ENCODE measurements at regions not wholly inside any gene's neighbourhood (a gene's known extent, or its start where the extent isn't known, plus 50 kb on each side); places are given as distances from the start of the nearest gene placed in this dataset.
"Not testable (repeated sequence)": the region's sequence is repeated elsewhere in the genome, so short reads cannot be mapped to it uniquely, and the experiment has no call there.

- ATAC-seq (ENCODE audit: insufficient read depth, low FRiP score) (no peak), DNase-seq (no peak)
- Histone ChIP-seq H3K4me3 (no peak overlapping the region), H3K9ac (ENCODE audit: insufficient read depth in 1 of 2, low read length in 2 of 2) (no peak overlapping the region), H3K27ac (ENCODE audit: low read depth in 1 of 2, low read length in 1 of 2) (no peak overlapping the region), H3K27me3 (ENCODE audit: control insufficient read depth in 3 of 3, insufficient read depth in 3 of 3, low read length in 2 of 3) (no peaks in the 10 kb centered on the region), H3K4me1 (ENCODE audit: control insufficient read depth in 5 of 5, insufficient read depth in 5 of 5, low read length in 5 of 5) (no peaks in the 10 kb centered on the region), H3K9me3 (ENCODE audit: control insufficient read depth in 4 of 4, insufficient read depth in 3 of 4, low read length in 3 of 4) (peaks cover 0 to 2% (median 0%) of the 10 kb centered on the region in 4 donors), H3K36me3 (ENCODE audit: control insufficient read depth in 4 of 4, insufficient read depth in 4 of 4, low read length in 4 of 4) (no peaks in the 10 kb centered on the region)
- TF ChIP-seq CTCF (IDR thresholded peaks at IDR 0.05; ENCODE audit: control extremely low read depth, extremely low read depth) = no peak
- WGBS, 2 donors = 23 to 50% methylated on average over 1 of the region's 1 CpG
These were observed 84.2 kb upstream of the WDFY3 start for GRCh38 chr4:85050736-85051135.

- DNase-seq = no peak
- no peak for TF ChIP-seq CTCF (IDR thresholded peaks at IDR 0.05; ENCODE audit: control extremely low read depth, extremely low read depth)
- Histone ChIP-seq H3K4me3 (no peak overlapping the region), H3K27me3 (ENCODE audit: control insufficient read depth in 3 of 3, insufficient read depth in 3 of 3, low read length in 2 of 3) (no peaks in the 10 kb centered on the region), H3K9ac (ENCODE audit: insufficient read depth in 1 of 2, low read length in 2 of 2) (no peak overlapping the region), H3K4me1 (ENCODE audit: control insufficient read depth in 5 of 5, insufficient read depth in 5 of 5, low read length in 5 of 5) (no peaks in the 10 kb centered on the region), H3K27ac (ENCODE audit: low read depth in 1 of 2, low read length in 1 of 2) (no peak overlapping the region), H3K9me3 (ENCODE audit: control insufficient read depth in 4 of 4, insufficient read depth in 3 of 4, low read length in 3 of 4) (peaks cover 0 to 2% (median 0%) of the 10 kb centered on the region in 4 donors), H3K36me3 (ENCODE audit: control insufficient read depth in 4 of 4, insufficient read depth in 4 of 4, low read length in 4 of 4) (no peaks in the 10 kb centered on the region)
- no peak for ATAC-seq (ENCODE audit: insufficient read depth, low FRiP score)
- WGBS, 2 donors = 41 to 53% methylated on average over 2 of the region's 2 CpGs
These were observed 85.0 kb upstream of the WDFY3 start for GRCh38 chr4:85051526-85051925.

GRCh38 chr4:85054925-85055324 lies 88.4 kb upstream of the WDFY3 start:
- H3K4me1 ChIP-seq (ENCODE audit: control insufficient read depth in 5 of 5, insufficient read depth in 5 of 5, low read length in 5 of 5); H3K9me3 ChIP-seq (ENCODE audit: control insufficient read depth in 4 of 4, insufficient read depth in 3 of 4, low read length in 3 of 4); H3K27me3 ChIP-seq (ENCODE audit: control insufficient read depth in 3 of 3, insufficient read depth in 3 of 3, low read length in 2 of 3); DNase-seq; H3K36me3 ChIP-seq (ENCODE audit: control insufficient read depth in 4 of 4, insufficient read depth in 4 of 4, low read length in 4 of 4); H3K4me3 ChIP-seq; ATAC-seq (ENCODE audit: insufficient read depth, low FRiP score); H3K9ac ChIP-seq (ENCODE audit: insufficient read depth in 1 of 2, low read length in 2 of 2); H3K27ac ChIP-seq (ENCODE audit: low read depth in 1 of 2, low read length in 1 of 2): not testable (repeated sequence)
- 59 to 66% methylated on average over 3 of the region's 3 CpGs for WGBS, 2 donors

GRCh38 chr4:85058551-85058950 lies 92.1 kb upstream of the WDFY3 start:
- H3K27me3 ChIP-seq (ENCODE audit: control insufficient read depth in 3 of 3, insufficient read depth in 3 of 3, low read length in 2 of 3) = no peaks in the 10 kb centered on the region
- ATAC-seq (ENCODE audit: insufficient read depth, low FRiP score) (peak; percentile 11), DNase-seq (no peak)
- H3K36me3 ChIP-seq (ENCODE audit: control insufficient read depth in 4 of 4, insufficient read depth in 4 of 4, low read length in 4 of 4) = no peaks in the 10 kb centered on the region
- no peak overlapping the region for H3K9ac ChIP-seq (ENCODE audit: insufficient read depth in 1 of 2, low read length in 2 of 2)
- no peaks in the 10 kb centered on the region for H3K4me1 ChIP-seq (ENCODE audit: control insufficient read depth in 5 of 5, insufficient read depth in 5 of 5, low read length in 5 of 5)
- no peak overlapping the region for H3K27ac ChIP-seq (ENCODE audit: low read depth in 1 of 2, low read length in 1 of 2)
- WGBS, 2 donors = 93 to 96% methylated on average over 3 of the region's 3 CpGs
- no peak for TF ChIP-seq CTCF (IDR thresholded peaks at IDR 0.05; ENCODE audit: control extremely low read depth, extremely low read depth)
- H3K4me3 ChIP-seq = no peak overlapping the region
- peaks cover 0 to 2% (median 0%) of the 10 kb centered on the region in 4 donors for H3K9me3 ChIP-seq (ENCODE audit: control insufficient read depth in 4 of 4, insufficient read depth in 3 of 4, low read length in 3 of 4)
